B cell (primary cell): ENCODE measurements at regions not wholly inside any gene's neighbourhood (a gene's known extent, or its start where the extent isn't known, plus 50 kb on each side); places are given as distances from the start of the nearest gene placed in this dataset.
"Not testable (repeated sequence)": the region's sequence is repeated elsewhere in the genome, so short reads cannot be mapped to it uniquely, and the experiment has no call there.

ENCODE experiments used
- ATAC-seq: fragments of 200-7000 bp; cut with Tn5 transposase; one replicate; pipeline ENCODE4 v1.10.0; 2021; ENCODE audit warnings: low read depth, mild to moderate bottlenecking, moderate number of reproducible peaks, moderate library complexity
- CTCF ChIA-PET: fragments of 350-600 bp; sonication (Branson Sonifier 250); formaldehyde crosslinking; loops from one replicate; lab custom pipeline; 2021; ENCODE audit warnings: antibody characterized with exemption, inconsistent platforms; lab: Charles Lee
- POLR2A ChIA-PET: fragments of 350-600 bp; sonication (Branson Sonifier 250); formaldehyde crosslinking; loops from one replicate; lab custom pipeline; 2021; ENCODE audit warnings: antibody characterized with exemption; lab: Charles Lee
- DNase-seq: peaks from one replicate; pipeline ENCODE4 v3.0.0; 2013
- H2AFZ ChIP-seq: 2 replicates; pipeline ENCODE4 v1.6.1; 2012; ENCODE audit warnings: mild to moderate bottlenecking, low read depth, low read length; ENCODE audit not compliant: insufficient read depth, poor library complexity, severe bottlenecking
- H3K27ac ChIP-seq, 2 donors: 1 replicate in 1 of 2; 2 replicates in 1 of 2; pipeline ENCODE4 v1.5.1; 2012 to 2013; ENCODE audit warnings: low read length in 2 of 2, mild to moderate bottlenecking in 2 of 2, moderate library complexity in 1 of 2
- H3K27me3 ChIP-seq, 4 experiments: fragments of 200-600 bp in 1 of 4; sonication (generic) in 1 of 4; replicated peaks in 1 of 4; 1 replicate in 2 of 4; 2 replicates in 2 of 4; pipeline versions ENCODE4 v1.6.1 to v1.7.0; 2013 to 2016; ENCODE audit warnings: low read length in 3 of 4, mild to moderate bottlenecking in 2 of 4, mixed read lengths in 1 of 4, moderate library complexity in 1 of 4; ENCODE audit not compliant: insufficient read depth in 4 of 4, control insufficient read depth in 3 of 4; ENCODE audit errors: control extremely low read depth in 1 of 4
- H3K36me3 ChIP-seq, 2 experiments: replicated peaks in 1 of 2; 1 replicate in 1 of 2; 2 replicates in 1 of 2; pipeline versions ENCODE4 v1.6.1 to v1.7.1; 2013; ENCODE audit warnings: low read length in 1 of 2; ENCODE audit not compliant: insufficient read depth in 2 of 2, control insufficient read depth in 1 of 2; ENCODE audit errors: control extremely low read depth in 1 of 2, extremely low read depth in 1 of 2
- H3K4me1 ChIP-seq, 2 donors: fragments of 200-600 bp in 1 of 2; sonication (generic) in 1 of 2; 1 replicate in 1 of 2; 2 replicates in 1 of 2; pipeline versions ENCODE4 v1.5.1 to v1.6.1; 2013 to 2017; ENCODE audit warnings: low read length in 2 of 2; ENCODE audit not compliant: control insufficient read depth in 2 of 2, insufficient read depth in 2 of 2
- H3K4me2 ChIP-seq: replicated peaks from 2 replicates; pipeline ENCODE3; 2012; ENCODE audit warnings: mild to moderate bottlenecking, low read depth, low read length; ENCODE audit not compliant: poor library complexity, severe bottlenecking
- H3K4me3 ChIP-seq, 5 experiments: fragments of 200-600 bp in 1 of 5; sonication (generic) in 1 of 5; 1 replicate in 3 of 5; 2 replicates in 2 of 5; pipeline versions ENCODE4 v1.5.1 to v1.7.0; 2011 to 2016; ENCODE audit warnings: low read length in 4 of 5, mild to moderate bottlenecking in 4 of 5, low read depth in 2 of 5, control low read depth in 1 of 5, moderate library complexity in 1 of 5; ENCODE audit not compliant: insufficient read depth in 1 of 5; ENCODE audit errors: control extremely low read depth in 1 of 5, extremely low read depth in 1 of 5
- H3K79me2 ChIP-seq: fragments of 200-600 bp; sonication (generic); one replicate; pipeline ENCODE4 v1.6.0; 2016; ENCODE audit warnings: low read length; ENCODE audit not compliant: control insufficient read depth, insufficient read depth
- H3K9ac ChIP-seq: fragments of 200-600 bp; sonication (generic); 2 replicates; pipeline ENCODE4 v1.6.1; 2017; ENCODE audit warnings: mild to moderate bottlenecking, low read length, moderate library complexity
- H3K9me3 ChIP-seq, 3 donors: one replicate each; pipeline versions ENCODE4 v1.6.1 to v1.7.1; 2013; ENCODE audit warnings: low read length in 2 of 3; ENCODE audit not compliant: control insufficient read depth in 2 of 3, insufficient read depth in 1 of 3; ENCODE audit errors: control extremely low read depth in 1 of 3
- H4K20me1 ChIP-seq: 2 replicates; pipeline ENCODE4 v1.6.0; 2012; ENCODE audit warnings: mild to moderate bottlenecking, low read length; ENCODE audit not compliant: insufficient read depth, control insufficient read depth, poor library complexity, severe bottlenecking
- H3K27ac Mint-ChIP-seq: one replicate; pipeline ENCODE4 v1.8.0; 2021; ENCODE audit warnings: mixed read lengths
- H3K27me3 Mint-ChIP-seq: one replicate; pipeline ENCODE4 v1.8.0; 2021; ENCODE audit warnings: mixed read lengths
- H3K4me1 Mint-ChIP-seq: one replicate; pipeline ENCODE4 v1.8.0; 2021; ENCODE audit warnings: mixed read lengths
- H3K4me3 Mint-ChIP-seq: one replicate; pipeline ENCODE4 v1.8.0; 2021; ENCODE audit warnings: mixed read lengths
- H3K9me3 Mint-ChIP-seq: one replicate; pipeline ENCODE4 v1.8.0; 2022; ENCODE audit warnings: mixed read lengths; ENCODE audit not compliant: insufficient read depth
- WGBS: methylation state at CpG from one replicate; pipeline ENCODE4 v1.1.5; 2013; ENCODE audit warnings: missing lambda C conversion rate; ENCODE audit not compliant: insufficient coverage; 5-methylcytosine and 5-hydroxymethylcytosine counted together
- intact Hi-C: fragments of 100-400 bp; cut with micrococcal nuclease; formaldehyde crosslinking; loops from one replicate; pipeline ENCODE4 v1.10.0; 2022

DNA sequence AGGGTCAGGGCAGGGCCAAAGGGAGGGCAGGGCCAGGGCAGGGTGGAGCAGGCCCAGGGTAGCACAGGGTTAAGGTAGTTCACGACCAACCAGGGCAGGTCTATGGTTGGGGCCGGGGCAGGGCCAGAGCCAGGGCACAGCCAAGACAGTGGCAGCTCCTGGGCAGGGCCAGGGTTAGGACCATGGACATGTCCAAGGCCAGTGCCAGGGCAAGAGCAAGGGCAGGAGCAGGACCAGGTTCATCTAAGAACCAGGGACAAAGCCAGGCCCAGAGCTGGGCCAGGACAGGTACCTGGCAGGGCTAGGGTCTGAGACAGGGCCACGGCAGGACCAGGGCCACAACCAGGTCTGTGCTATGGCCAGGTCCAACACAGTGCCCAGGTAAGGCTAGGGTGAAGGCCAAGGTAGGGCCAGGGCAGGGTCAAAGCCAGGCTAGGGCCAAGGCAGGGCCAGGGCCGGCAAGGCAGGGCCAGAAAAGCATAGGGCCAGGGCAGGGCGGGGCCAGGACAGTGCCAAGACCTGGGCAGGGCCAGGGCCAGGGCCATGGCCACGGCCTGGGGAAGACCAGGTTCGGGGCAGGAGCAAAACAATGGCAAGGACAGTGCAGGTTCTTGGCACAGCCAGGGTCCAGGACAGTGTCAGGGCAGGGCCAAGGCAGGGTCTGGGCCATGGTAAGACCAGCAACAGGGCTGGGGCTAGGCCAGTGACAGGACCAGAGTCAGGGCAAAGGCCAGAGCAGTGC lies 2874.4 kb downstream of the RPIA start:
- H3K27ac ChIP-seq, H3K4me3 Mint-ChIP-seq, H3K4me1 ChIP-seq, H3K9ac ChIP-seq, DNase-seq, H2AFZ ChIP-seq, ATAC-seq, H3K27me3 ChIP-seq, POLR2A ChIA-PET, H3K9me3 Mint-ChIP-seq, H4K20me1 ChIP-seq, H3K27me3 Mint-ChIP-seq, H3K4me1 Mint-ChIP-seq, H3K36me3 ChIP-seq, H3K4me3 ChIP-seq, H3K9me3 ChIP-seq, H3K27ac Mint-ChIP-seq, CTCF ChIA-PET, intact Hi-C loops, H3K4me2 ChIP-seq, H3K79me2 ChIP-seq: not testable (repeated sequence)
- no CpG with 5 or more reads among the region's 7 CpGs for WGBS

DNA sequence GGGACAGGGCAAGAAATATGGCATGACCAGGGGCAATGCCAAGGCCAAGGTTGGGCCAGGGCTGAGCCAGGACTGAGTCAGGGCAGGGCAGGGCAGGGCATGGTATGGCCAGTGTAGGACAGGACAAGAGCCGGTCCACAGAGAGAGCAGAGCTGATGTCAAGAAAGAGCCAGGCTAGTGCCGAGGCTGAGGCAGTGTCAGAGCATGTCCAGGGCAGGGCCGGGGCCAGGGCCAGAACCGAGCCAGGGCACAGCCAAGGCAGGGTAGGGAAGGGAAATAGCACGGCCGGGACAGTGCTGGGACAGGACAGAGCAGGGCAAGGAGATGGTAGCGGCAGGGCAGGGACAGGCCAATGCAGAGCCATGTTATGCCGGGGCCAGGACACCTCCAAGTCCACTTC lies 2875.1 kb downstream of the RPIA start:
- CTCF ChIA-PET, POLR2A ChIA-PET: not testable (repeated sequence)

DNA sequence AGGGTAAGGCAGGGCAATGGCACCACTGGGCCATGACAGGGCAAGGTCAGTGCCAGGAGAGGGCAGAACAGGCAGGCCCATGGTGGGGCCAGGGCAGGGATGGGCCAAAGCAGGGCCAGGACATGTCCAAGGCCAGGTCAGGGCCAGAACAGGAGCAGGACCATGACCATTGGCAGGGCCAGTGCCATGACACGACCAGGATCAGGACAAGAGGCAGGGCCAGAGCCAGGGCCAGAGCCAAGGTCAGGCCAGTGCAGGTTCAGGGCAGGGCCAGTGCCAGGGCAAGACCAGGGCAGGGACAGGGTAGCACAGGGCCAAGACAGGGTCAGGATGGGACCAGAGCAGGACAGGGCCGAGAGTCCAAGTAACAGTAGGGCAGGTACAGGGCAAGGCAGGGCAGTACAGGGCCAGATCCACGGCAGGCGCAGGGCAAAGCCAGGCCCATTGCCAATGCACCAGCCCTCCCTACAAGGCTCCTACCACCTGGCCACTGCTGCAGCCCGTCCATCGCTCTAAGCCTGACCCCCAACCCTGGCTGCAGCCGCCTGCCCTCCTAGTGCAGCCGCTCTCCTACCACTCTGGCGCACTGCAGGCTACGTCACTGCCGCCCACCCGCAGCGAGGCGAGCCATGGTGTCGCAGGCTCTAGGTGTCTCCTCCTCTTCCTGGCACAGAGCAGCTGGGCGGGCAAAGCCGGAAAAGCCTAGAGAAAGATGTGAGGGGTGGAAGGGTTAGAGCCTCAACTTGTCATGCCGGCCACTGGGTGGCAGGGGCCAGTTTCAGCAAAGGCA lies 2876.3 kb downstream of the RPIA start:
- H3K4me3 ChIP-seq, H3K4me3 Mint-ChIP-seq, H3K9me3 Mint-ChIP-seq, H3K27me3 ChIP-seq, H3K9ac ChIP-seq, CTCF ChIA-PET, H3K4me1 ChIP-seq, H3K79me2 ChIP-seq, intact Hi-C loops, H3K27ac ChIP-seq, H3K27ac Mint-ChIP-seq, POLR2A ChIA-PET, DNase-seq, H3K9me3 ChIP-seq, H3K4me2 ChIP-seq, H2AFZ ChIP-seq, H4K20me1 ChIP-seq, H3K27me3 Mint-ChIP-seq, H3K36me3 ChIP-seq, ATAC-seq, H3K4me1 Mint-ChIP-seq: not testable (repeated sequence)
- 89% methylated on average over 3 of the region's 18 CpGs for WGBS

More for the DNA sequence above, 2875.1 kb downstream of the RPIA start:
- no CpG with 5 or more reads among the region's 8 CpGs for WGBS
- H3K27me3 Mint-ChIP-seq, H3K4me3 ChIP-seq, H3K9me3 Mint-ChIP-seq, H3K79me2 ChIP-seq, H3K4me2 ChIP-seq, DNase-seq, H3K4me1 ChIP-seq, H3K4me1 Mint-ChIP-seq, ATAC-seq, H3K9ac ChIP-seq, intact Hi-C loops, H3K4me3 Mint-ChIP-seq, H3K27ac Mint-ChIP-seq, H3K9me3 ChIP-seq, H3K27me3 ChIP-seq, H2AFZ ChIP-seq, H3K36me3 ChIP-seq, H3K27ac ChIP-seq, H4K20me1 ChIP-seq: not testable (repeated sequence)
